HCT116 (cell line): ENCODE measurements at regions not wholly inside any gene's neighbourhood (a gene's known extent, or its start where the extent isn't known, plus 50 kb on each side); places are given as distances from the start of the nearest gene placed in this dataset.

Experiments
- POLR2A ChIP-seq: IDR thresholded peaks from 2 replicates; pipeline ENCODE4 v1.7.0; 2011; ENCODE audit warnings: borderline replicate concordance; ENCODE audit not compliant: insufficient read depth, insufficient read length; ENCODE audit errors: extremely low read depth
- SIN3A ChIP-seq: IDR thresholded peaks from 2 replicates; pipeline ENCODE4 v1.6.1; 2012; ENCODE audit warnings: low read depth
- SP1 ChIP-seq: IDR thresholded peaks from 2 replicates; pipeline ENCODE4 v1.6.1; 2012; ENCODE audit warnings: low read depth
- TF ChIP-seq, protein P1 (sequence below), 3 experiments: fragments of 200-600 bp in 1 of 3; sonication (generic) in 1 of 3; IDR thresholded peaks in 2 of 3; conservative IDR thresholded peaks in 1 of 3; 2 replicates each; pipeline ENCODE4 v1.5.1; 2012 to 2017; ENCODE audit warnings: low read depth in 2 of 3, low read length in 2 of 3, antibody characterized with exemption in 1 of 3, borderline replicate concordance in 1 of 3, control low read depth in 1 of 3, mild to moderate bottlenecking in 1 of 3, mixed read lengths in 1 of 3, mixed run types in 1 of 3, moderate library complexity in 1 of 3; ENCODE audit not compliant: insufficient read depth in 1 of 3
- TF ChIP-seq, protein P2 (sequence below): IDR thresholded peaks from 2 replicates; pipeline ENCODE4 v1.6.1; 2012
- TF ChIP-seq, protein P3 (sequence below): IDR thresholded peaks from 2 replicates; pipeline ENCODE4 v1.6.1; 2012

DNA sequence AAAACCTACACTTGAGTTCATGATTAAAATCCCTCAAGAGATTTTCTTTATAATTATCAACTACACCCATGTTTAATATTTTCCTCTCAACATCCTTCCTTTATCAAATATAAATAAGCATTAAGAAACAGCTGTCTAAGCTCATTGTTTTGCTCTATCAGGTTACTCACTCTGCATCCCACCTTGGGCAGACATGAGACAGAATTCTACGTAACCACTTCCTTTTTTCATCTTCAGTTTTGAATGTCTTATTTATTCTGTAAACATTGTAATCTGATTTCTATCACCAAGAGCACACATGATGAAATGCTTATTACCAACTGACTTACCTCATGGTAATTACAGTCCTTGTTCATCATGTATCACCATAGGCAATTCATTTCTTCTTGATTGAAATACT lies 1256.6 kb upstream of the ATXN8OS start:
- TF ChIP-seq POLR2A: no peak
- TF ChIP-seq SP1: no peak
- TF ChIP-seq, protein P1, sequence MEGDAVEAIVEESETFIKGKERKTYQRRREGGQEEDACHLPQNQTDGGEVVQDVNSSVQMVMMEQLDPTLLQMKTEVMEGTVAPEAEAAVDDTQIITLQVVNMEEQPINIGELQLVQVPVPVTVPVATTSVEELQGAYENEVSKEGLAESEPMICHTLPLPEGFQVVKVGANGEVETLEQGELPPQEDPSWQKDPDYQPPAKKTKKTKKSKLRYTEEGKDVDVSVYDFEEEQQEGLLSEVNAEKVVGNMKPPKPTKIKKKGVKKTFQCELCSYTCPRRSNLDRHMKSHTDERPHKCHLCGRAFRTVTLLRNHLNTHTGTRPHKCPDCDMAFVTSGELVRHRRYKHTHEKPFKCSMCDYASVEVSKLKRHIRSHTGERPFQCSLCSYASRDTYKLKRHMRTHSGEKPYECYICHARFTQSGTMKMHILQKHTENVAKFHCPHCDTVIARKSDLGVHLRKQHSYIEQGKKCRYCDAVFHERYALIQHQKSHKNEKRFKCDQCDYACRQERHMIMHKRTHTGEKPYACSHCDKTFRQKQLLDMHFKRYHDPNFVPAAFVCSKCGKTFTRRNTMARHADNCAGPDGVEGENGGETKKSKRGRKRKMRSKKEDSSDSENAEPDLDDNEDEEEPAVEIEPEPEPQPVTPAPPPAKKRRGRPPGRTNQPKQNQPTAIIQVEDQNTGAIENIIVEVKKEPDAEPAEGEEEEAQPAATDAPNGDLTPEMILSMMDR (IDR thresholded peaks at IDR 0.05 in 2 of 3, conservative IDR thresholded peaks at IDR 0.05 in 1 of 3; ENCODE audit: borderline replicate concordance in 1 of 3, insufficient read depth in 1 of 3, low read depth in 2 of 3, low read length in 2 of 3): no peak
- no peak for TF ChIP-seq SIN3A
- TF ChIP-seq, protein P2, sequence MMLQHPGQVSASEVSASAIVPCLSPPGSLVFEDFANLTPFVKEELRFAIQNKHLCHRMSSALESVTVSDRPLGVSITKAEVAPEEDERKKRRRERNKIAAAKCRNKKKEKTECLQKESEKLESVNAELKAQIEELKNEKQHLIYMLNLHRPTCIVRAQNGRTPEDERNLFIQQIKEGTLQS: no peak
- TF ChIP-seq, protein P3, sequence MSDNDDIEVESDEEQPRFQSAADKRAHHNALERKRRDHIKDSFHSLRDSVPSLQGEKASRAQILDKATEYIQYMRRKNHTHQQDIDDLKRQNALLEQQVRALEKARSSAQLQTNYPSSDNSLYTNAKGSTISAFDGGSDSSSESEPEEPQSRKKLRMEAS: no peak
